ENCODE measurements at regions not wholly inside any gene's neighbourhood (a gene's known extent, or its start where the extent isn't known, plus 50 kb on each side); places are given as distances from the start of the nearest gene placed in this dataset.

DNA sequence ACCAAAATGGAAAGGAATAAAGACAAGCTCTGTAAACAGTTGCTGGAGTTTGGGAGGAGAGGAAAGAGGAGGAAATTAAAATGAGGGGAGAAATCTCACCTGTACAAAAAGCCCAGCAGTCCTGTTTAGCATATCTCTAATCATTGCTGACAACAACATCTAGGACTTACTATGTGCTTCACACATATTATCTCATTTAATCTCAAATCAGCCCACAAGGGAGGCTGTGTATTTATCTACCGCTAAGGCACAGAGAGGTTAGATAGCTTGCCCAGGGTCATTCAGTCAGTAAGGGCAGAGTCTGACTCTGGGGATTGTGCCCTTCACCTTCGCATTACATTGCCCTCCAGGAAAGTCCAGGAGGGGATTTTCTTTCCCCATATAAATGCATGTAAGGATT lies 233.3 kb downstream of the DLEU7 start:
- TF ChIP-seq, protein P1, sequence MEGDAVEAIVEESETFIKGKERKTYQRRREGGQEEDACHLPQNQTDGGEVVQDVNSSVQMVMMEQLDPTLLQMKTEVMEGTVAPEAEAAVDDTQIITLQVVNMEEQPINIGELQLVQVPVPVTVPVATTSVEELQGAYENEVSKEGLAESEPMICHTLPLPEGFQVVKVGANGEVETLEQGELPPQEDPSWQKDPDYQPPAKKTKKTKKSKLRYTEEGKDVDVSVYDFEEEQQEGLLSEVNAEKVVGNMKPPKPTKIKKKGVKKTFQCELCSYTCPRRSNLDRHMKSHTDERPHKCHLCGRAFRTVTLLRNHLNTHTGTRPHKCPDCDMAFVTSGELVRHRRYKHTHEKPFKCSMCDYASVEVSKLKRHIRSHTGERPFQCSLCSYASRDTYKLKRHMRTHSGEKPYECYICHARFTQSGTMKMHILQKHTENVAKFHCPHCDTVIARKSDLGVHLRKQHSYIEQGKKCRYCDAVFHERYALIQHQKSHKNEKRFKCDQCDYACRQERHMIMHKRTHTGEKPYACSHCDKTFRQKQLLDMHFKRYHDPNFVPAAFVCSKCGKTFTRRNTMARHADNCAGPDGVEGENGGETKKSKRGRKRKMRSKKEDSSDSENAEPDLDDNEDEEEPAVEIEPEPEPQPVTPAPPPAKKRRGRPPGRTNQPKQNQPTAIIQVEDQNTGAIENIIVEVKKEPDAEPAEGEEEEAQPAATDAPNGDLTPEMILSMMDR (conservative IDR thresholded peaks at IDR 0.05): no peak
- no peak overlapping the region for H3K27ac ChIP-seq

DNA sequence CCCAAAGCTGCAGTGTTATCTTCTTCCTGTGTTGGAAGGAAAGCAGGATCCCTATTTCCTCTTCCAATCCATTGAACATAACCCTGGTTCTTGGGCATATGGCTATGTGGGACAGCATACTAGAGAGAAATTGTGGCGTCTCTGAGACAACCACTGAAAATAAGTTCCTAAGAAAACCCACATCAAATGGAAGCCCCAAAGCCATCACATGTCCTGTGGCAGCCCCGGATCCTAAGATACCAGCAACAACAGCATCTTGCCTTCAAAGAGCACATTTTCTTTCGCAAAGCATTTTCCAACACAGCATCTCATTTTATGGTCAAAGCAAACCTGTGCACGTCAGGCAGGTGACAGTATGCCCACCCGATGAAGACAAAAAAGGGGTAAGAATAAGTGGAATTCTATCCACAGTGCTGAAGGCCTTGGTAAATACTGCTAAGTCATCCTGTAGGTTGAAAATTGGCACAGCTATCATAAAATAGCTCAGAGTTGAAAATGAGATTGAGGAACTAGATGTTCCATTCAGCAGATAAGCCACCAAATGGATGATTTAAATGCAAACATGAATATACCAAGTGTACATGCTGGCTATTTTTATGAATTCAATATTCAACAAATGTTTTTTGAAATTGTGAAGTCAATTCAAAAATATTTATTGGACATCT lies 232.2 kb downstream of the DLEU7 start:
- TF ChIP-seq, protein P1 (conservative IDR thresholded peaks at IDR 0.05): no peak
- H3K27ac ChIP-seq: no peak overlapping the region

DNA sequence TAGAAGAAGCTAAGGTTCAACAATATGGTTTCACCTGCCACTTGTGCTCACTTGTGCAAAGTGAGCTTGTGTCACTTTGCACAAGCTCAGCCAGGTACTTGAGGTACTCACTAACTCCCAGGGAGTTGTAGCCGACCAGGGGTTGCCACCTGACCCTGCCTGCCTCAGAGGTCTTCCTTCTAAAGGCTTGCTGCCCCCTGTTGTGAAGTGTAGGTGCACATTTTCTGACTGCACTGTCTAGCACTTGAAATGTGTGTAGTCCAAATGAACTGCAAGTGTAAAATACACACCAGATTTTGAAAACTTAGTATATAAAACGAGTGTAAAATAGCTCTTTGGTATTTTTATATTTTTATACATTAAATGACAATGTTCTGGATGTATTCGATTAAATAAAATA lies 230.8 kb downstream of the DLEU7 start:
- TF ChIP-seq, protein P1 (conservative IDR thresholded peaks at IDR 0.05): no peak
- no peak overlapping the region for H3K27ac ChIP-seq

- TF ChIP-seq, protein P1 (conservative IDR thresholded peaks at IDR 0.05): no peak
- H3K27ac ChIP-seq: no peak overlapping the region
These were observed 230.1 kb downstream of the DLEU7 start for GRCh38 chr13:50613356-50613831.

DNA sequence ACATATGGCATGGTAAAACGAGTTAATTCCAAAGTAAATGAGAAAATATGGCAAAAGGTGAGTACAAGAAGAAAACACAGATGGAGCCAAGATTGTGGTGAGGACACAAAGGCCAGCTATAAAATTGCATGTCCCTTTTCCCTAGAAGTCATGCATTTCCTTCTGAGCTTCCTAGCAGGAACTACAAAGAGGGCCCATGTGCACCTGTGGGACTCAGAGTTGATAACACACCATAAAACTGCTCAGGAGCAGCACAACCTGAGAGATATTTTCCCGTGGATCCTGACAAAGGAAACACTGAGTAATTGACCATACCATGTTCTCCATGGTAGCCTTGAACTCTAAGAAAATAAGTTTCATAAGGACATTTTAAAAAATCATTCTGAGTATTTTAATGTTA lies 228.3 kb downstream of the DLEU7 start:
- H3K27ac ChIP-seq: no peak overlapping the region

GRCh38 chr13:50616101-50616500 lies 227.4 kb downstream of the DLEU7 start:
- TF ChIP-seq, protein P1 (conservative IDR thresholded peaks at IDR 0.05): no peak
- no peak overlapping the region for H3K27ac ChIP-seq

More for the DNA sequence above, 228.3 kb downstream of the DLEU7 start:
- TF ChIP-seq, protein P1 (conservative IDR thresholded peaks at IDR 0.05): no peak

GRCh38 chr13:50617134-50617721 lies 226.3 kb downstream of the DLEU7 start:
- TF ChIP-seq, protein P1 (conservative IDR thresholded peaks at IDR 0.05): no peak
- no peak overlapping the region for H3K27ac ChIP-seq
